ENCODE measurements at regions not wholly inside any gene's neighbourhood (a gene's known extent, or its start where the extent isn't known, plus 50 kb on each side); places are given as distances from the start of the nearest gene placed in this dataset.

GRCh38 chr2:7766088-7766722, 849.0 kb downstream of the RNF144A start:
- TF ChIP-seq CTCF (conservative IDR thresholded peaks at IDR 0.05; ENCODE audit: low read depth, low read length) = no peak
- no peak for TF ChIP-seq EZH2 (IDR thresholded peaks at IDR 0.05; ENCODE audit: borderline replicate concordance, low read depth, low read length, poor library complexity, severe bottlenecking)
